Activated naive CD4-positive, alpha-beta T cell treated with anti-CD3 and anti-CD28 coated beads, Interleukin-2, amount 50 U/mL, for 72 hours (primary cell): ENCODE measurements at regions not wholly inside any gene's neighbourhood (a gene's known extent, or its start where the extent isn't known, plus 50 kb on each side); places are given as distances from the start of the nearest gene placed in this dataset.

Source experiments
- ATAC-seq, 2 donors: fragments of 150-1000 bp; cut with Tn5 transposase; 2 replicates each; pipeline ENCODE4 v1.10.0; 2021; ENCODE audit warnings: mild to moderate bottlenecking in 2 of 2, moderate library complexity in 2 of 2
- DNase-seq, 2 donors: peaks; one replicate each; pipeline ENCODE4 v3.0.0; 2021 to 2022; ENCODE audit warnings: low spot score in 2 of 2
- H3K27ac Mint-ChIP-seq, 2 donors: one replicate each; pipeline ENCODE4 v1.8.0; 2022; ENCODE audit warnings: mild to moderate bottlenecking in 2 of 2, mixed read lengths in 2 of 2
- H3K36me3 Mint-ChIP-seq, 2 donors: one replicate each; pipeline ENCODE4 v1.8.0; 2022; ENCODE audit warnings: mixed read lengths in 2 of 2
- H3K9me3 Mint-ChIP-seq, 2 donors: one replicate each; pipeline ENCODE4 v1.8.0; 2022; ENCODE audit warnings: mixed read lengths in 2 of 2

- ATAC-seq = no peak
- no peak overlapping the region for H3K27ac Mint-ChIP-seq
Measured at GRCh38 chr20:59443550-59443949, 143.1 kb downstream of the EDN3 start.

GRCh38 chr20:59446376-59446775 is 146.0 kb downstream of the EDN3 start:
- Mint-ChIP-seq H3K36me3 (no peaks in the 10 kb centered on the region), H3K27ac (no peak overlapping the region), H3K9me3 (no peaks in the 10 kb centered on the region)
- ATAC-seq = no peak
- DNase-seq = no peak

More at GRCh38 chr20:59443550-59443949, 143.1 kb downstream of the EDN3 start:
- H3K9me3 Mint-ChIP-seq = no peaks in the 10 kb centered on the region
- no peaks in the 10 kb centered on the region for H3K36me3 Mint-ChIP-seq
- no peak for DNase-seq

GRCh38 chr20:59448196-59448595 is 147.8 kb downstream of the EDN3 start:
- no peak for DNase-seq
- no peaks in the 10 kb centered on the region for H3K9me3 Mint-ChIP-seq
- H3K27ac Mint-ChIP-seq = no peak overlapping the region
- ATAC-seq = no peak
- no peaks in the 10 kb centered on the region for H3K36me3 Mint-ChIP-seq

- no peak overlapping the region for H3K27ac Mint-ChIP-seq
- ATAC-seq = no peak
- H3K36me3 Mint-ChIP-seq = no peaks in the 10 kb centered on the region
- no peak for DNase-seq
- no peaks in the 10 kb centered on the region for H3K9me3 Mint-ChIP-seq
Measured at GRCh38 chr20:59448851-59449444, 148.5 kb downstream of the EDN3 start.

GRCh38 chr20:59451066-59451630 is 150.7 kb downstream of the EDN3 start:
- ATAC-seq (no peak), DNase-seq (no peak)
- H3K9me3 Mint-ChIP-seq = no peaks in the 10 kb centered on the region
- no peaks in the 10 kb centered on the region for H3K36me3 Mint-ChIP-seq
- no peak overlapping the region for H3K27ac Mint-ChIP-seq

- DNase-seq (no peak), ATAC-seq (no peak)
- no peak overlapping the region for H3K27ac Mint-ChIP-seq
- no peaks in the 10 kb centered on the region for H3K36me3 Mint-ChIP-seq
- no peaks in the 10 kb centered on the region for H3K9me3 Mint-ChIP-seq
Measured at GRCh38 chr20:59451641-59452040, 151.2 kb downstream of the EDN3 start.

- Mint-ChIP-seq H3K36me3 (no peaks in the 10 kb centered on the region), H3K27ac (no peak overlapping the region), H3K9me3 (no peaks in the 10 kb centered on the region)
- no peak for ATAC-seq
- no peak for DNase-seq
Measured at GRCh38 chr20:59452856-59453255, 151.5 kb upstream of the PHACTR3 start.

- Mint-ChIP-seq H3K27ac (no peak overlapping the region), H3K36me3 (no peaks in the 10 kb centered on the region), H3K9me3 (no peaks in the 10 kb centered on the region)
- ATAC-seq = no peak
- no peak for DNase-seq
Measured at GRCh38 chr20:59453759-59454560, 150.4 kb upstream of the PHACTR3 start.

GRCh38 chr20:59455402-59456341 is 148.7 kb upstream of the PHACTR3 start:
- ATAC-seq (no peak), DNase-seq (no peak)
- Mint-ChIP-seq H3K27ac (no peak overlapping the region), H3K9me3 (no peaks in the 10 kb centered on the region), H3K36me3 (no peaks in the 10 kb centered on the region)

GRCh38 chr20:59456342-59457279 is 147.7 kb upstream of the PHACTR3 start:
- no peak for ATAC-seq
- DNase-seq = no peak
- H3K27ac Mint-ChIP-seq = no peak overlapping the region
- H3K36me3 Mint-ChIP-seq = no peaks in the 10 kb centered on the region
- no peaks in the 10 kb centered on the region for H3K9me3 Mint-ChIP-seq

- DNase-seq = no peak
- ATAC-seq = peak in 1 of 2 donors; percentile 56
- Mint-ChIP-seq H3K27ac (no peak overlapping the region), H3K9me3 (no peaks in the 10 kb centered on the region), H3K36me3 (no peaks in the 10 kb centered on the region)
Measured at GRCh38 chr20:59458645-59459044, 145.7 kb upstream of the PHACTR3 start.

- no peaks in the 10 kb centered on the region for H3K9me3 Mint-ChIP-seq
- ATAC-seq = no peak
- no peak overlapping the region for H3K27ac Mint-ChIP-seq
- no peak for DNase-seq
- no peaks in the 10 kb centered on the region for H3K36me3 Mint-ChIP-seq
Measured at GRCh38 chr20:59459586-59459985, 144.8 kb upstream of the PHACTR3 start.

GRCh38 chr20:59460352-59460751 is 144.0 kb upstream of the PHACTR3 start:
- ATAC-seq (no peak), DNase-seq (no peak)
- H3K27ac Mint-ChIP-seq = no peak overlapping the region
- no peaks in the 10 kb centered on the region for H3K36me3 Mint-ChIP-seq
- no peaks in the 10 kb centered on the region for H3K9me3 Mint-ChIP-seq

- ATAC-seq (no peak), DNase-seq (no peak)
- H3K9me3 Mint-ChIP-seq = no peaks in the 10 kb centered on the region
- no peak overlapping the region for H3K27ac Mint-ChIP-seq
- no peaks in the 10 kb centered on the region for H3K36me3 Mint-ChIP-seq
Measured at GRCh38 chr20:59461526-59461925, 142.8 kb upstream of the PHACTR3 start.

- Mint-ChIP-seq H3K27ac (no peak overlapping the region), H3K9me3 (no peaks in the 10 kb centered on the region), H3K36me3 (no peaks in the 10 kb centered on the region)
- DNase-seq = no peak
- no peak for ATAC-seq
Measured at GRCh38 chr20:59462249-59462648, 142.1 kb upstream of the PHACTR3 start.

GRCh38 chr20:59463541-59463940 is 140.8 kb upstream of the PHACTR3 start:
- DNase-seq = no peak
- no peak for ATAC-seq
- H3K9me3 Mint-ChIP-seq = no peaks in the 10 kb centered on the region
- H3K27ac Mint-ChIP-seq = no peak overlapping the region
- no peaks in the 10 kb centered on the region for H3K36me3 Mint-ChIP-seq
